ENCODE measurements at regions not wholly inside any gene's neighbourhood (a gene's known extent, or its start where the extent isn't known, plus 50 kb on each side); places are given as distances from the start of the nearest gene placed in this dataset.

GRCh38 chr1:208520438-208521099 lies 276.4 kb upstream of the PLXNA2 start:
- TF ChIP-seq POLR2AphosphoS5 (IDR thresholded peaks at IDR 0.05) (no peak), EP300 (IDR thresholded peaks at IDR 0.05; ENCODE audit: low read depth) (no peak), POLR2A (IDR thresholded peaks at IDR 0.05) (no peak), CTCF (IDR thresholded peaks at IDR 0.05) (no peak)
- Histone ChIP-seq H3K4me3 (no peak overlapping the region), H3K9me3 (no peaks in the 10 kb centered on the region), H3K36me3 (no peaks in the 10 kb centered on the region), H3K27ac (no peak overlapping the region), H3K4me1 (no peaks in the 10 kb centered on the region), H3K27me3 (no peaks in the 10 kb centered on the region)
- in situ Hi-C loops (cut with MboI; ENCODE audit: low pct_ligation_motif_present in 1 of 4, low pct_unique_long_range_greater_than_20kb in 1 of 4, low sequenced_read_pairs in 3 of 4) (no loop called here), intact Hi-C loops (cut with DNase I; ENCODE audit: low total_unique reads) (no loop called here)
- WGBS, 2 donors (ENCODE audit: low coverage in 1 of 2) = 72% methylated on average over 1 of the region's 1 CpG; no CpG with 5 or more reads in 1 of the 2 donors
- no peak for DNase-seq

- H3K27ac ChIP-seq = no peak overlapping the region
- H3K4me3 ChIP-seq = no peak overlapping the region
- in situ Hi-C loops (cut with MboI; ENCODE audit: low pct_ligation_motif_present in 1 of 4, low pct_unique_long_range_greater_than_20kb in 1 of 4, low sequenced_read_pairs in 3 of 4) (no loop called here), intact Hi-C loops (cut with DNase I; ENCODE audit: low total_unique reads) (no loop called here)
- H3K36me3 ChIP-seq = no peaks in the 10 kb centered on the region
- TF ChIP-seq EP300 (IDR thresholded peaks at IDR 0.05; ENCODE audit: low read depth) (no peak), CTCF (IDR thresholded peaks at IDR 0.05) (no peak), POLR2AphosphoS5 (IDR thresholded peaks at IDR 0.05) (no peak), POLR2A (IDR thresholded peaks at IDR 0.05) (no peak)
- H3K4me1 ChIP-seq = no peaks in the 10 kb centered on the region
- H3K27me3 ChIP-seq = no peaks in the 10 kb centered on the region
- H3K9me3 ChIP-seq = no peaks in the 10 kb centered on the region
- WGBS, 2 donors (ENCODE audit: low coverage in 1 of 2) = 36 to 50% methylated on average over 3 of the region's 3 CpGs
- no peak for DNase-seq
Measured at GRCh38 chr1:208521534-208521933, 277.4 kb upstream of the PLXNA2 start.

GRCh38 chr1:208523007-208523406 lies 278.8 kb upstream of the PLXNA2 start:
- no peaks in the 10 kb centered on the region for H3K9me3 ChIP-seq
- H3K27me3 ChIP-seq = no peaks in the 10 kb centered on the region
- WGBS, 2 donors (ENCODE audit: low coverage in 1 of 2) = 76 to 91% methylated on average over 5 of the region's 5 CpGs
- in situ Hi-C loops (cut with MboI; ENCODE audit: low pct_ligation_motif_present in 1 of 4, low pct_unique_long_range_greater_than_20kb in 1 of 4, low sequenced_read_pairs in 3 of 4) (no loop called here), intact Hi-C loops (cut with DNase I; ENCODE audit: low total_unique reads) (no loop called here)
- no peak overlapping the region for H3K27ac ChIP-seq
- H3K36me3 ChIP-seq = no peaks in the 10 kb centered on the region
- no peak for DNase-seq
- TF ChIP-seq CTCF (IDR thresholded peaks at IDR 0.05) (no peak), POLR2AphosphoS5 (IDR thresholded peaks at IDR 0.05) (no peak), POLR2A (IDR thresholded peaks at IDR 0.05) (no peak), EP300 (IDR thresholded peaks at IDR 0.05; ENCODE audit: low read depth) (no peak)
- no peak overlapping the region for H3K4me3 ChIP-seq
- no peaks in the 10 kb centered on the region for H3K4me1 ChIP-seq

- WGBS, 2 donors (ENCODE audit: low coverage in 1 of 2) = 93 to 100% methylated on average over 2 to 4 of the region's 4 CpGs
- in situ Hi-C loops (cut with MboI; ENCODE audit: low pct_ligation_motif_present in 1 of 4, low pct_unique_long_range_greater_than_20kb in 1 of 4, low sequenced_read_pairs in 3 of 4) = no loop called here
- no peak overlapping the region for H3K4me3 ChIP-seq
Measured at GRCh38 chr1:208524376-208524775, 280.2 kb upstream of the PLXNA2 start.

More at GRCh38 chr1:208524376-208524775, 280.2 kb upstream of the PLXNA2 start:
- Histone ChIP-seq H3K27me3 (no peaks in the 10 kb centered on the region), H3K9me3 (no peaks in the 10 kb centered on the region), H3K4me1 (peaks cover 0 to 6% (median 0%) of the 10 kb centered on the region in 4 donors), H3K27ac (no peak overlapping the region), H3K36me3 (no peaks in the 10 kb centered on the region)
- intact Hi-C loops (cut with DNase I; ENCODE audit: low total_unique reads) = no loop called here
- DNase-seq = no peak
- TF ChIP-seq EP300 (IDR thresholded peaks at IDR 0.05; ENCODE audit: low read depth) (no peak), CTCF (IDR thresholded peaks at IDR 0.05) (no peak)
